Hepatocyte (in vitro differentiated cells): ENCODE measurements at regions not wholly inside any gene's neighbourhood (a gene's known extent, or its start where the extent isn't known, plus 50 kb on each side); places are given as distances from the start of the nearest gene placed in this dataset.

ENCODE experiments used
- EZH2 ChIP-seq: fragments of 200-600 bp; sonication (generic); IDR thresholded peaks from 2 replicates; pipeline ENCODE4 v1.6.1; 2016; ENCODE audit warnings: antibody characterized with exemption, mild to moderate bottlenecking, borderline replicate concordance
- TF ChIP-seq, protein P1 (sequence below): fragments of 200-600 bp; sonication (generic); IDR thresholded peaks from 2 replicates; pipeline ENCODE4 v1.5.1; 2016; ENCODE audit warnings: antibody characterized with exemption, mild to moderate bottlenecking; ENCODE audit not compliant: poor library complexity

DNA sequence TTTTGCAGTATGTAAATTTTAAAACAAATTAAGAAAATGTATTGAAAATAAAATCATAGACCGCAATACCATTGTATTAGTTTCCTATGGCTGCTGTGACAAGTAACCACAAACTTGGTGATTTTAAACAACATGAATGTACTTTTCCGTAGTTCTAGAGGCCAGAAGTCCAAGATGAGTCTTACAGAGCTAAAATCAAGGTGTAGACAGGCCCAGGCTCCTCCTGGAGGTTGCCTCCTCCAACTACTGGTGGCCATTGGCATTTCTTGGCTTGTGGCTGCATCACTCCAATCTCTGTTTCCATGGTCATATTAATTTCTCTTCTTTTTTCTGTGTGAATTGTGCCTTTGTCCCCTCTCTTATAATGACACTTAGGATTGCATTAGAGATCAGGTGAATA is 59.2 kb upstream of the ETAA1 start:
- TF ChIP-seq, protein P1, sequence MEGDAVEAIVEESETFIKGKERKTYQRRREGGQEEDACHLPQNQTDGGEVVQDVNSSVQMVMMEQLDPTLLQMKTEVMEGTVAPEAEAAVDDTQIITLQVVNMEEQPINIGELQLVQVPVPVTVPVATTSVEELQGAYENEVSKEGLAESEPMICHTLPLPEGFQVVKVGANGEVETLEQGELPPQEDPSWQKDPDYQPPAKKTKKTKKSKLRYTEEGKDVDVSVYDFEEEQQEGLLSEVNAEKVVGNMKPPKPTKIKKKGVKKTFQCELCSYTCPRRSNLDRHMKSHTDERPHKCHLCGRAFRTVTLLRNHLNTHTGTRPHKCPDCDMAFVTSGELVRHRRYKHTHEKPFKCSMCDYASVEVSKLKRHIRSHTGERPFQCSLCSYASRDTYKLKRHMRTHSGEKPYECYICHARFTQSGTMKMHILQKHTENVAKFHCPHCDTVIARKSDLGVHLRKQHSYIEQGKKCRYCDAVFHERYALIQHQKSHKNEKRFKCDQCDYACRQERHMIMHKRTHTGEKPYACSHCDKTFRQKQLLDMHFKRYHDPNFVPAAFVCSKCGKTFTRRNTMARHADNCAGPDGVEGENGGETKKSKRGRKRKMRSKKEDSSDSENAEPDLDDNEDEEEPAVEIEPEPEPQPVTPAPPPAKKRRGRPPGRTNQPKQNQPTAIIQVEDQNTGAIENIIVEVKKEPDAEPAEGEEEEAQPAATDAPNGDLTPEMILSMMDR: no peak
- TF ChIP-seq EZH2: no peak
